ENCODE measurements at regions not wholly inside any gene's neighbourhood (a gene's known extent, or its start where the extent isn't known, plus 50 kb on each side); places are given as distances from the start of the nearest gene placed in this dataset.

DNA sequence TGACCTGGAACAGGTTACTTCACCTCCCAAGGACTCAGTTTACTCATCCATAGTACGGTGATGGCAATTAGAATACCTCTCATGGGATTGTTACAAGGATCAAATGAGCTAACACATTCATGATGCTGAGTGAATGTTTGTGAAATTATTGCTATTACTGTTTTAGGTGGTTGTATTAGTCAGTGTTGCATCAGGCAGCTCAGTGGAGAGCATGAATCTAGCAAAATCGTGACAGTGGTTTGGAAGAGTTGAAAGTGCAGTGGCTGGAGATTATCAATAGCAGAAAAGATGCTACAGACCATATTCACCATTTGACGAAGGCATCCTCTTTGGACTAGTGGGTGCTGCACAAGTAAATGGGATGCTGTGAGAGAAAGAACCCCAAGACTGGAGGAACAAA is 50.4 kb upstream of the CTNNBL1 start:
- DNase-seq = no peak
- peaks cover 45% of the 10 kb centered on the region for H3K27me3 Mint-ChIP-seq
- peak; percentile 69 for ATAC-seq
- no peaks in the 10 kb centered on the region for H3K4me1 Mint-ChIP-seq
- H3K4me3 Mint-ChIP-seq = no peak overlapping the region
- no peak overlapping the region for H3K27ac Mint-ChIP-seq
- H3K9me3 Mint-ChIP-seq = no peaks in the 10 kb centered on the region

- H3K27ac Mint-ChIP-seq = no peak overlapping the region
- H3K9me3 Mint-ChIP-seq = no peaks in the 10 kb centered on the region
- peaks cover 40% of the 10 kb centered on the region for H3K27me3 Mint-ChIP-seq
- ATAC-seq (no peak), DNase-seq (no peak)
- no peak overlapping the region for H3K4me3 Mint-ChIP-seq
- no peaks in the 10 kb centered on the region for H3K4me1 Mint-ChIP-seq
Observed at GRCh38 chr20:37642246-37642645, 51.6 kb upstream of the CTNNBL1 start.

- ATAC-seq = no peak
- peak overlapping the region in 1 of 2 donors; percentile 68 for H3K27ac Mint-ChIP-seq
- H3K4me1 Mint-ChIP-seq = no peaks in the 10 kb centered on the region
- DNase-seq = no peak
- H3K27me3 Mint-ChIP-seq = peaks cover 49% of the 10 kb centered on the region
- H3K4me3 Mint-ChIP-seq = no peak overlapping the region
- H3K9me3 Mint-ChIP-seq = peaks cover 2 to 5% of the 10 kb centered on the region in 2 donors
Observed at GRCh38 chr20:37640600-37641561, 52.9 kb upstream of the CTNNBL1 start.

- DNase-seq (no peak), ATAC-seq (no peak)
- no peak overlapping the region for H3K27ac Mint-ChIP-seq
- no peak overlapping the region for H3K4me3 Mint-ChIP-seq
- H3K9me3 Mint-ChIP-seq = peaks cover 8 to 12% of the 10 kb centered on the region in 2 donors
- no peaks in the 10 kb centered on the region for H3K4me1 Mint-ChIP-seq
- H3K27me3 Mint-ChIP-seq = peaks cover 55% of the 10 kb centered on the region
Observed at GRCh38 chr20:37638527-37638926, 55.3 kb upstream of the CTNNBL1 start.

GRCh38 chr20:37636977-37637376 is 56.9 kb upstream of the CTNNBL1 start:
- H3K4me3 Mint-ChIP-seq = no peak overlapping the region
- ATAC-seq = no peak
- no peak for DNase-seq
- H3K9me3 Mint-ChIP-seq = peaks cover 8 to 12% of the 10 kb centered on the region in 2 donors
- H3K27ac Mint-ChIP-seq = no peak overlapping the region
- H3K4me1 Mint-ChIP-seq = no peaks in the 10 kb centered on the region
- H3K27me3 Mint-ChIP-seq = peaks cover 58% of the 10 kb centered on the region

DNA sequence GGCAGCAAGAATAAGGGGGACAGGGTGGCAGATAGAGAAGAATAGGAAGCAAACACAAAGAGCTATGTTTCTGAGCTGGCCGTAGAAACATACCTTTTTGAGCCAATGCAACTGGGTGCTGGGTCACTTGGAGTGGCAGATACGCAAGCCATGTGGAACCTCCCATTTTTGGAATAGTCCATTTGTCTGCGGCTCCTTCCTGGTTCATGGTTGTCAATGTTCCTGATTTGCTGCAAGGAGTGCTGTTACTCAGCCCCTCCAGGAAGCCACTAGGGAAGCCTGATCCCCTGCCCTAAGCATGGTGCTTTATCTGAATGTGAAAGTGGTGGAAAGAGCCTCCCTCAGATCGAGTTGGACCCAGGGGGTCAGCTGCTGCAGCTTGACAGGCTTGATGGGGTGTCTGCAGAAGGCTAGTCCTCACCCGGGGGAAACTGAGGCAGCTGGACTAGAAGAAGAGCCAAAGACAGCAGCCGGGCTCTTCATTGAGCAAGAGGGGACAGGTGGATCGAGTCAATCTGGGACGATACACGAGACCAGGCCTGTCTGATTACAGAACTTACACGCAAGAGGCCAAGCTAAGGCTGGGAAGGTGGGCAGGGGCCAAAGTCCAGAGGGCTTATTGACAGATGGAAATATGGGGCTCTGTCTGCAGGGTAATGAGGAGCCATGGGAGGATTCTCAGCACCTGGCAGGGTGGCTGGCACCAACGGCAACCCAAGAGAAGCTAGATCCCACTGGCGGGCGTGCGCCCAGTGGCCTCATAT is 57.4 kb upstream of the CTNNBL1 start:
- H3K4me3 Mint-ChIP-seq = no peak overlapping the region
- peaks cover 8 to 12% of the 10 kb centered on the region in 2 donors for H3K9me3 Mint-ChIP-seq
- no peak for DNase-seq
- no peak for ATAC-seq
- peaks cover 58% of the 10 kb centered on the region for H3K27me3 Mint-ChIP-seq
- no peaks in the 10 kb centered on the region for H3K4me1 Mint-ChIP-seq
- no peak overlapping the region for H3K27ac Mint-ChIP-seq

GRCh38 chr20:37630993-37631392 is 62.8 kb upstream of the CTNNBL1 start:
- Mint-ChIP-seq H3K27ac (no peak overlapping the region), H3K4me1 (no peaks in the 10 kb centered on the region), H3K9me3 (peaks cover 7 to 8% of the 10 kb centered on the region in 2 donors), H3K4me3 (no peak overlapping the region), H3K27me3 (peaks cover 73% of the 10 kb centered on the region)
- no peak for ATAC-seq
- DNase-seq = no peak

DNA sequence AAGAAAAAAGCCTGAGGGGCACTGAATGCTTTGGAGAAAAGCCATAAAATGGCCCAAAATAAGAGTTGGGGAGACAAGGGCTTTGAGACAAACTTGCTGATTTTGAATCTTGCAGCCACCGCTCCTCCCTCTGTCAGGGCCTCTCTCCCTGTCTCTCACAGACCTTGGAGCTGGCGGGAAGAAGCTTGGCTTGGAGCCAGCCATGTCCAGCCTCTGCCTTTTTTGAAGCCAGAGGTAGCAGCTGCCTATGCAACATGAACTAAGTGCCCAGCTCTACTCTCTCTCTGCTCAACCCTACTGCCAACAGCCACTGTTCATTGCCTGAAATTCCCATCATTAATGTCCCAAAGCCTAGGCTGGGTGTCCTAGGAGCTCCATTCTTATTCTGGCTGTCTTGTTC is 63.7 kb upstream of the CTNNBL1 start:
- Mint-ChIP-seq H3K27ac (peak overlapping the region in 1 of 2 donors; percentile 68), H3K9me3 (no peaks in the 10 kb centered on the region), H3K27me3 (peaks cover 65% of the 10 kb centered on the region), H3K4me3 (no peak overlapping the region), H3K4me1 (no peaks in the 10 kb centered on the region)
- ATAC-seq (no peak), DNase-seq (no peak)

DNA sequence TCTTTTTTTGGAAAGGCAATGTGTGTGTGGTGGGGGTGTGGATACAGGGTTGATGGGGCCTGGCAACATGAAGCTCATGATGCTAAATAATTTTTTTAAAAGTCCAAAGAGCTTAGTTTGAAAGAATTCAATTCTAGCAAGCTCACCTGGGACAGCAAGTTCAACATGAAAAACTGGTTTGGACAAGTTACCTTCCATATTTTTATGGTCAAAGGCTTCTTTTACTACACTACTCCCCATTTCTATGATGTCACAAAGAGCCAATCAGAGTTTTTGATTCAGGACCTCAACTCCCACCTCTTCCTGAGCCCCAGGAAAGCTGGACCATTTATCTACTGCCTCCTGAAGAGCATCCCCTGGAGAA is 66.1 kb upstream of the CTNNBL1 start:
- H3K27me3 Mint-ChIP-seq = peaks cover 55% of the 10 kb centered on the region
- H3K4me3 Mint-ChIP-seq = no peak overlapping the region
- DNase-seq (no peak), ATAC-seq (no peak)
- no peaks in the 10 kb centered on the region for H3K4me1 Mint-ChIP-seq
- H3K27ac Mint-ChIP-seq = no peak overlapping the region
- H3K9me3 Mint-ChIP-seq = no peaks in the 10 kb centered on the region

- peak; percentile 46 for ATAC-seq
- no peaks in the 10 kb centered on the region for H3K4me1 Mint-ChIP-seq
- H3K4me3 Mint-ChIP-seq = no peak overlapping the region
- no peaks in the 10 kb centered on the region for H3K9me3 Mint-ChIP-seq
- peak; percentile 14 to 25 for DNase-seq
- H3K27ac Mint-ChIP-seq = no peak overlapping the region
- H3K27me3 Mint-ChIP-seq = peaks cover 53% of the 10 kb centered on the region
Observed at GRCh38 chr20:37627060-37627766, 66.6 kb upstream of the CTNNBL1 start.

- H3K9me3 Mint-ChIP-seq = no peaks in the 10 kb centered on the region
- ATAC-seq (no peak), DNase-seq (no peak)
- H3K27me3 Mint-ChIP-seq = peaks cover 52% of the 10 kb centered on the region
- no peak overlapping the region for H3K27ac Mint-ChIP-seq
- H3K4me3 Mint-ChIP-seq = no peak overlapping the region
- H3K4me1 Mint-ChIP-seq = no peaks in the 10 kb centered on the region
Observed at GRCh38 chr20:37624963-37625362, 68.9 kb upstream of the CTNNBL1 start.

DNA sequence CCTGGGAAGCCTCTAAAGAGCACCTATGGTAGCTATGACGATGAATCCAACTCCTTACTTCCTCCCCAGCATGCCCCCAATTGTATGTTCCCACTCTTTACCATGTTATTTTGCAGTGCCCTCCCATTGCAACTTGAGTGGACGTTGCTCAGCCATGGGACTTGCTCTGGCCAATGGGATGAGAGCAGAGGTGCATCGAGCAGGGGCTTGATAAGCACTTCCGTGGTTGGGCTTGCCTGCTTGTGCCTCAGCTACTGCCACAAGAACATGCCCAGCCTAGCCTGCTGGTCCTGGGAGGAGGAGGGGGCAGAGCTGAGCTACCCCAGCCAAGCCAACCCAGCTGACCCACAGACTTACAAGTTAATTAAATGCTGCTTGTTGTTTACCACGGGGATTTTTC is 71.1 kb upstream of the CTNNBL1 start:
- H3K27me3 Mint-ChIP-seq = peaks cover 49% of the 10 kb centered on the region
- H3K27ac Mint-ChIP-seq = no peak overlapping the region
- no peaks in the 10 kb centered on the region for H3K4me1 Mint-ChIP-seq
- H3K9me3 Mint-ChIP-seq = no peaks in the 10 kb centered on the region
- DNase-seq = no peak
- no peak overlapping the region for H3K4me3 Mint-ChIP-seq
- no peak for ATAC-seq

- Mint-ChIP-seq H3K27ac (no peak overlapping the region), H3K9me3 (no peaks in the 10 kb centered on the region), H3K27me3 (peaks cover 45% of the 10 kb centered on the region), H3K4me3 (no peak overlapping the region), H3K4me1 (no peaks in the 10 kb centered on the region)
- ATAC-seq (no peak), DNase-seq (no peak)
Observed at GRCh38 chr20:37619496-37619895, 74.3 kb upstream of the CTNNBL1 start.

GRCh38 chr20:37616110-37616425 is 77.8 kb upstream of the CTNNBL1 start:
- no peak overlapping the region for H3K27ac Mint-ChIP-seq
- H3K27me3 Mint-ChIP-seq = peaks cover 40% of the 10 kb centered on the region
- no peaks in the 10 kb centered on the region for H3K4me1 Mint-ChIP-seq
- no peak overlapping the region for H3K4me3 Mint-ChIP-seq
- DNase-seq = no peak
- no peak for ATAC-seq
- no peaks in the 10 kb centered on the region for H3K9me3 Mint-ChIP-seq

DNA sequence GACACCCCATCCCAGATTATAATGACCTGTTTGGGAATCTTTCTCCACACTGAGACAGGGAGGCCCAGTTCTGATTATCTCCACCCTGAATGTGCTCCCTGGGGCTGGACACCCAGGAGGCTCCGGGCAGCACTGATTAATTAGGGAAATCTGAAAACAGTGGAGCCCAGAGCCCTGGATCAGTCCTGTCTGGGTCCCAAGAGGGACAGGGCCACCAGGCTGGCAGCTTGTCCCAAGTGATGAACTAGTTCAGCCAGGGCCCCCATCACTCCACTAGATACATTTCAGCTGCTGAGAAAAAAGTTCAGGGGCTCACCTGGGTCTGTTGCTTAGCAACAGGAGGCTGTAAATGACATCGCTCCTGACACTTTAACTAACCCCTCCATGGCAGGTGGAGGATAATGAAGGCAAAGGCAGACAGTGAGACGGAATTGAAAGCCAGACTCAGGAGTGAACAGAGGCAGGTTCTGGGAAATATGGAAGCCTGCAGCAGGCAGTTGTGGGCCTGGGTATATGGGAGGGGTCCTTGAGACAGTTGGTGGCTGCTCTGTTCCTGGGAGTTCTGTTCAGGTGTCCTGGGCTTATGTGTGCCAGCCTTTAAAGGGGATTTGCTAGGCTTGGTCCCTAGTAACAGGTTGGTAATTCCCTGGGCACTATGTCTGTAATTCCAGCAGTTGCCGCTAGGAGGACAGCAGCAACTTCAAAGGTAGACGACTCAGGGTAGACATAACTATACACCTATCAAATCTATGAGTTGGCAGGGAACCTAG is 78.3 kb upstream of the CTNNBL1 start:
- H3K27ac Mint-ChIP-seq = no peak overlapping the region
- H3K4me3 Mint-ChIP-seq = no peak overlapping the region
- no peaks in the 10 kb centered on the region for H3K4me1 Mint-ChIP-seq
- H3K27me3 Mint-ChIP-seq = peaks cover 40% of the 10 kb centered on the region
- ATAC-seq (no peak), DNase-seq (peak; percentile 18 to 44)
- H3K9me3 Mint-ChIP-seq = no peaks in the 10 kb centered on the region

Data from stimulated activated naive CD8-positive, alpha-beta T cell treated with anti-CD3 and anti-CD28 coated beads, Interleukin-15, amount 100 ng/mL, for 72 hours (primary cell).